NCI-H2227 (cell line): ENCODE measurements at regions not wholly inside any gene's neighbourhood (a gene's known extent, or its start where the extent isn't known, plus 50 kb on each side); places are given as distances from the start of the nearest gene placed in this dataset.
"Not testable (repeated sequence)": the region's sequence is repeated elsewhere in the genome, so short reads cannot be mapped to it uniquely, and the experiment has no call there.

Experiments used
- DNase-seq: peaks from one replicate; lab custom pipeline; 2025; ENCODE audit not compliant: unreplicated experiment; lab: John Stamatoyannopoulos, UW

- not testable (repeated sequence) for DNase-seq
Measured at GRCh38 chr11:69916251-69916649, 97.0 kb upstream of the FGF3 start.

GRCh38 chr11:69916806-69917387 lies 97.7 kb upstream of the FGF3 start:
- no peak for DNase-seq

- DNase-seq, result no peak
Measured at GRCh38 chr11:69917529-69917928, 98.3 kb upstream of the FGF3 start.

- no peak for DNase-seq
Measured at GRCh38 chr11:69918231-69918937, 99.2 kb upstream of the FGF3 start.

GRCh38 chr11:69918938-69919650 lies 99.9 kb upstream of the FGF3 start:
- DNase-seq, result peak; percentile 86

- DNase-seq, result no peak
Measured at GRCh38 chr11:69919659-69920344, 100.6 kb upstream of the FGF3 start.

GRCh38 chr11:69920345-69921127 lies 101.3 kb upstream of the FGF3 start:
- DNase-seq, result no peak

GRCh38 chr11:69921128-69922014 lies 102.2 kb upstream of the FGF3 start:
- DNase-seq, result no peak

- no peak for DNase-seq
Measured at GRCh38 chr11:69922015-69922595, 102.9 kb upstream of the FGF3 start.

- no peak for DNase-seq
Measured at GRCh38 chr11:69922596-69923111, 103.4 kb upstream of the FGF3 start.

- no peak for DNase-seq
Measured at GRCh38 chr11:69923196-69923595, 104.0 kb upstream of the FGF3 start.

GRCh38 chr11:69923641-69924307 lies 104.6 kb upstream of the FGF3 start:
- no peak for DNase-seq

- no peak for DNase-seq
Measured at GRCh38 chr11:69924308-69925161, 105.3 kb upstream of the FGF3 start.

- no peak for DNase-seq
Measured at GRCh38 chr11:69925366-69926196, 106.4 kb upstream of the FGF3 start.

GRCh38 chr11:69926376-69927050 lies 107.3 kb upstream of the FGF3 start:
- DNase-seq, result no peak

- DNase-seq, result no peak
Measured at GRCh38 chr11:69928121-69928520, 108.9 kb upstream of the FGF3 start.
